Midbrain (tissue), 1 donor: ENCODE measurements at regions not wholly inside any gene's neighbourhood (a gene's known extent, or its start where the extent isn't known, plus 50 kb on each side); places are given as distances from the start of the nearest gene placed in this dataset.
"Not testable (repeated sequence)": the region's sequence is repeated elsewhere in the genome, so short reads cannot be mapped to it uniquely, and the experiment has no call there.

Source experiments
- DNase-seq: peaks from one replicate; lab custom pipeline; 2025; lab: John Stamatoyannopoulos, UW

- DNase-seq, result no peak
Observed at GRCh38 chr20:33908336-33908735, 85.4 kb upstream of the RALY start.

- DNase-seq, result no peak
Observed at GRCh38 chr20:33908868-33909267, 84.8 kb upstream of the RALY start.

- no peak for DNase-seq
Observed at GRCh38 chr20:33909331-33909921, 84.3 kb upstream of the RALY start.

GRCh38 chr20:33910056-33910455 lies 83.7 kb upstream of the RALY start:
- DNase-seq, result no peak

GRCh38 chr20:33910529-33911327 lies 83.0 kb upstream of the RALY start:
- DNase-seq, result no peak

- no peak for DNase-seq
Observed at GRCh38 chr20:33914919-33915318, 78.8 kb upstream of the RALY start.

GRCh38 chr20:33915726-33916331 lies 77.9 kb upstream of the RALY start:
- DNase-seq, result no peak

- no peak for DNase-seq
Observed at GRCh38 chr20:33916768-33917167, 76.9 kb upstream of the RALY start.

GRCh38 chr20:33917831-33918525 lies 75.7 kb upstream of the RALY start:
- no peak for DNase-seq

GRCh38 chr20:33918662-33919061 lies 75.0 kb upstream of the RALY start:
- no peak for DNase-seq

GRCh38 chr20:33919653-33920052 lies 74.1 kb upstream of the RALY start:
- no peak for DNase-seq

GRCh38 chr20:33922224-33922623 lies 71.5 kb upstream of the RALY start:
- DNase-seq, result no peak

GRCh38 chr20:33923740-33924139 lies 70.0 kb upstream of the RALY start:
- no peak for DNase-seq

GRCh38 chr20:33925867-33926266 lies 67.8 kb upstream of the RALY start:
- DNase-seq, result no peak

- no peak for DNase-seq
Observed at GRCh38 chr20:33926425-33926824, 67.3 kb upstream of the RALY start.

- DNase-seq, result no peak
Observed at GRCh38 chr20:33927724-33928123, 66.0 kb upstream of the RALY start.

GRCh38 chr20:33929917-33930316 lies 63.8 kb upstream of the RALY start:
- DNase-seq, result no peak

GRCh38 chr20:33933469-33933909 lies 60.2 kb upstream of the RALY start:
- DNase-seq, result peak; percentile 90

- no peak for DNase-seq
Observed at GRCh38 chr20:33936656-33937055, 57.1 kb upstream of the RALY start.

- not testable (repeated sequence) for DNase-seq
Observed at GRCh38 chr20:33939031-33939430, 54.7 kb upstream of the RALY start.

GRCh38 chr20:33940666-33941065 lies 53.0 kb upstream of the RALY start:
- DNase-seq, result no peak
